ENCODE measurements at regions not wholly inside any gene's neighbourhood (a gene's known extent, or its start where the extent isn't known, plus 50 kb on each side); places are given as distances from the start of the nearest gene placed in this dataset.

GRCh38 chr6:126824815-126825214 is 293.7 kb upstream of the RSPO3 start:
- no peak overlapping the region for H3K4me3 ChIP-seq (ENCODE audit: low read length)
- H4K20me1 ChIP-seq (ENCODE audit: control insufficient read depth, insufficient read depth, low read depth, low read length) = no peaks in the 10 kb centered on the region
- H3K27me3 ChIP-seq (ENCODE audit: control insufficient read depth, low read length) = no peaks in the 10 kb centered on the region
- no peak overlapping the region for H3K4me2 ChIP-seq (ENCODE audit: low read length)
- H3K36me3 ChIP-seq (ENCODE audit: control insufficient read depth, low read length) = no peaks in the 10 kb centered on the region
- H3K27ac ChIP-seq (ENCODE audit: low read depth, low read length) = no peak overlapping the region
- TF ChIP-seq EZH2phosphoT487 (IDR thresholded peaks at IDR 0.05; ENCODE audit: borderline replicate concordance, low read length) (no peak), CTCF (IDR thresholded peaks at IDR 0.05; ENCODE audit: low read depth, low read length, poor library complexity, severe bottlenecking) (no peak)
- H3K9me3 ChIP-seq (ENCODE audit: control insufficient read depth, insufficient read depth, low read length) = no peaks in the 10 kb centered on the region
- no peaks in the 10 kb centered on the region for H3K9me2 ChIP-seq (replicated peaks; ENCODE audit: control insufficient read depth, low read length)
- H3K4me1 ChIP-seq (ENCODE audit: control insufficient read depth, low read length) = no peaks in the 10 kb centered on the region
- H3K79me2 ChIP-seq (ENCODE audit: control insufficient read depth, low read length) = no peaks in the 10 kb centered on the region
- no peaks in the 10 kb centered on the region for H3F3A ChIP-seq (ENCODE audit: control insufficient read depth, insufficient read depth)

- H3K4me2 ChIP-seq (ENCODE audit: low read length) = no peak overlapping the region
- no peak overlapping the region for H3K27ac ChIP-seq (ENCODE audit: low read depth, low read length)
- H3K9me2 ChIP-seq (replicated peaks; ENCODE audit: control insufficient read depth, low read length) = no peaks in the 10 kb centered on the region
- no peaks in the 10 kb centered on the region for H3F3A ChIP-seq (ENCODE audit: control insufficient read depth, insufficient read depth)
- H3K79me2 ChIP-seq (ENCODE audit: control insufficient read depth, low read length) = no peaks in the 10 kb centered on the region
- no peaks in the 10 kb centered on the region for H4K20me1 ChIP-seq (ENCODE audit: control insufficient read depth, insufficient read depth, low read depth, low read length)
- TF ChIP-seq CTCF (IDR thresholded peaks at IDR 0.05; ENCODE audit: low read depth, low read length, poor library complexity, severe bottlenecking) (no peak), EZH2phosphoT487 (IDR thresholded peaks at IDR 0.05; ENCODE audit: borderline replicate concordance, low read length) (no peak)
- no peaks in the 10 kb centered on the region for H3K36me3 ChIP-seq (ENCODE audit: control insufficient read depth, low read length)
- H3K4me3 ChIP-seq (ENCODE audit: low read length) = no peak overlapping the region
- no peaks in the 10 kb centered on the region for H3K4me1 ChIP-seq (ENCODE audit: control insufficient read depth, low read length)
- no peaks in the 10 kb centered on the region for H3K9me3 ChIP-seq (ENCODE audit: control insufficient read depth, insufficient read depth, low read length)
- H3K27me3 ChIP-seq (ENCODE audit: control insufficient read depth, low read length) = no peaks in the 10 kb centered on the region
These were observed 292.2 kb upstream of the RSPO3 start for GRCh38 chr6:126826166-126826714.

GRCh38 chr6:126831461-126831860 is 287.0 kb upstream of the RSPO3 start:
- H3K4me3 ChIP-seq (ENCODE audit: low read length) = no peak overlapping the region
- H3K4me1 ChIP-seq (ENCODE audit: control insufficient read depth, low read length) = no peaks in the 10 kb centered on the region
- H3K9me3 ChIP-seq (ENCODE audit: control insufficient read depth, insufficient read depth, low read length) = no peaks in the 10 kb centered on the region
- TF ChIP-seq CTCF (IDR thresholded peaks at IDR 0.05; ENCODE audit: low read depth, low read length, poor library complexity, severe bottlenecking) (no peak), EZH2phosphoT487 (IDR thresholded peaks at IDR 0.05; ENCODE audit: borderline replicate concordance, low read length) (no peak)
- H3K27me3 ChIP-seq (ENCODE audit: control insufficient read depth, low read length) = no peaks in the 10 kb centered on the region
- H3K4me2 ChIP-seq (ENCODE audit: low read length) = no peak overlapping the region
- H3K79me2 ChIP-seq (ENCODE audit: control insufficient read depth, low read length) = no peaks in the 10 kb centered on the region
- no peaks in the 10 kb centered on the region for H3F3A ChIP-seq (ENCODE audit: control insufficient read depth, insufficient read depth)
- H3K27ac ChIP-seq (ENCODE audit: low read depth, low read length) = no peak overlapping the region
- no peaks in the 10 kb centered on the region for H3K36me3 ChIP-seq (ENCODE audit: control insufficient read depth, low read length)
- H3K9me2 ChIP-seq (replicated peaks; ENCODE audit: control insufficient read depth, low read length) = no peaks in the 10 kb centered on the region
- H4K20me1 ChIP-seq (ENCODE audit: control insufficient read depth, insufficient read depth, low read depth, low read length) = no peaks in the 10 kb centered on the region
